DOHH2 (cell line): ENCODE measurements at regions not wholly inside any gene's neighbourhood (a gene's known extent, or its start where the extent isn't known, plus 50 kb on each side); places are given as distances from the start of the nearest gene placed in this dataset.
"Not testable (repeated sequence)": the region's sequence is repeated elsewhere in the genome, so short reads cannot be mapped to it uniquely, and the experiment has no call there.

Experiments
- CTCF ChIP-seq: fragments of 200-600 bp; sonication (generic); IDR thresholded peaks from one replicate; pipeline ENCODE4 v1.5.1; 2014; ENCODE audit warnings: antibody characterized with exemption, mild to moderate bottlenecking, low read depth, low read length; ENCODE audit not compliant: poor library complexity, severe bottlenecking
- EZH2phosphoT487 ChIP-seq: fragments of 200-600 bp; sonication (generic); IDR thresholded peaks from 2 replicates; pipeline ENCODE4 v1.6.1; 2017; ENCODE audit warnings: borderline replicate concordance, mild to moderate bottlenecking, antibody characterized with exemption, low read length, moderate library complexity, mixed read lengths

- not testable (repeated sequence) for TF ChIP-seq CTCF, EZH2phosphoT487
These were observed 138.5 kb upstream of the PALMD start for GRCh38 chr1:99507446-99507845.
